ENCODE measurements at regions not wholly inside any gene's neighbourhood (a gene's known extent, or its start where the extent isn't known, plus 50 kb on each side); places are given as distances from the start of the nearest gene placed in this dataset.

DNA sequence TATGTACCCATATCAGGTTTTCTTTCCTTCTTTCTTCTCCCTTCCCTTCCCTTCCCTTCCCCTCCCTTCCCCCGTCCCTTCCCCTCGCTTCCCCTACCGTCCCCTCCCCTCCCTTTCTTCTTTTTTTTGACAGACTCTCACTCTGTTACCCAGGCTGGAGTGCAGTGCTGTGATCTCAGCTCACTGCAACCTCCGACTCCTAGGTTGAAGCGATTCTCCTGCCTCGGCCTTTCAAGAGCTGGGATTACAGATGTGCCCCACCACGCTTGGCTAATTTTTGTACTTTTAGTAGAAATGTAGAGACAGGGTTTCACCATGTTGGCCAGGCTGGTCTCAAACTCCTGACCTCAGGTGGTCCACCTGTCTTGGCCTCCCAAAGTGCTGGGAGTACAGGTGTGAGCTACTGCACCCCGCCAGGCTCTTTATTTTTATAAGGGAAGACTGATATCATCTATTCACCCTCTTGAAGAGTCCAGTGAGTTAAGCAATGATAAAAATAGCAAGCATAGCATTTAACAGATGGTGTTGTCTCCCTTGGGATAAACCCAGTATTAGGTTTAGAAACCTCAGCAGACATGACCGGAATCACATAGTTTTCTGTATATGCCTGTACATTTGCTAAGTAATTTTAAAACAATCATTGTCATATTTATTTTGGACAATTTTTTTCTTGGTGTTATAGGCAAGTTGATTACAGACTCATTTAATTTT, 888.4 kb downstream of the TRIB2 start:
- in situ Hi-C loops (cut with MboI; ENCODE audit: low sequenced_read_pairs in 4 of 4) (no loop called here), intact Hi-C loops (cut with DNase I; ENCODE audit: low total_unique reads) (no loop called here)
- TF ChIP-seq, protein P1, sequence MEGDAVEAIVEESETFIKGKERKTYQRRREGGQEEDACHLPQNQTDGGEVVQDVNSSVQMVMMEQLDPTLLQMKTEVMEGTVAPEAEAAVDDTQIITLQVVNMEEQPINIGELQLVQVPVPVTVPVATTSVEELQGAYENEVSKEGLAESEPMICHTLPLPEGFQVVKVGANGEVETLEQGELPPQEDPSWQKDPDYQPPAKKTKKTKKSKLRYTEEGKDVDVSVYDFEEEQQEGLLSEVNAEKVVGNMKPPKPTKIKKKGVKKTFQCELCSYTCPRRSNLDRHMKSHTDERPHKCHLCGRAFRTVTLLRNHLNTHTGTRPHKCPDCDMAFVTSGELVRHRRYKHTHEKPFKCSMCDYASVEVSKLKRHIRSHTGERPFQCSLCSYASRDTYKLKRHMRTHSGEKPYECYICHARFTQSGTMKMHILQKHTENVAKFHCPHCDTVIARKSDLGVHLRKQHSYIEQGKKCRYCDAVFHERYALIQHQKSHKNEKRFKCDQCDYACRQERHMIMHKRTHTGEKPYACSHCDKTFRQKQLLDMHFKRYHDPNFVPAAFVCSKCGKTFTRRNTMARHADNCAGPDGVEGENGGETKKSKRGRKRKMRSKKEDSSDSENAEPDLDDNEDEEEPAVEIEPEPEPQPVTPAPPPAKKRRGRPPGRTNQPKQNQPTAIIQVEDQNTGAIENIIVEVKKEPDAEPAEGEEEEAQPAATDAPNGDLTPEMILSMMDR (IDR thresholded peaks at IDR 0.05 in 4 of 5, conservative IDR thresholded peaks at IDR 0.05 in 1 of 5): no peak
- Histone ChIP-seq H3K36me3 (no peaks in the 10 kb centered on the region), H3K4me3 (no peak overlapping the region), H3K9me3 (no peaks in the 10 kb centered on the region), H3K27me3 (no peaks in the 10 kb centered on the region), H3K27ac (no peak overlapping the region), H3K4me1 (no peaks in the 10 kb centered on the region)
- ATAC-seq (no peak), DNase-seq (no peak)

DNA sequence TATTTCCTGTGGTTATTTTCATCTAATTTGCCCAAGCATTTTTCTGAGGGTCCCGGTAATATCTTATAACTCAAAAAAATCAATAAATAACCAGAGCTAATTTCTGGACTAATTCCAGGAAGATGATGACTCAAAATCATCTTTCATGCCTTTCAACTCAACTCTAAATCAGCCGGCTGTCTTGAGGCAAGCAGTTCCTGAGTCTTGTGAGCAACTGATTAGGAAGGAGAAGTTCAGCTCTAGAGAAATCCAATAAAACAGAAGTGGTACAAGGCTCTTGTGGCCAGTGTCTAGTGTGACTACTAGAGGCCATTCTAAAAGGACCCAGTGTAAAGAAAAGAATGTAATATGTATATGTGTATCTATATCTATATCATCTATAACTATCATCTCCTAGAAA, 890.4 kb downstream of the TRIB2 start:
- TF ChIP-seq POLR2A (IDR thresholded peaks at IDR 0.05): no peak
- TF ChIP-seq, protein P1 (IDR thresholded peaks at IDR 0.05 in 4 of 5, conservative IDR thresholded peaks at IDR 0.05 in 1 of 5): no peak
- H3K9me3 ChIP-seq: no peaks in the 10 kb centered on the region
- DNase-seq: no peak
- no peaks in the 10 kb centered on the region for H3K27me3 ChIP-seq
- no peaks in the 10 kb centered on the region for H3K36me3 ChIP-seq
- no peak overlapping the region for H3K4me3 ChIP-seq
- intact Hi-C loops (cut with DNase I; ENCODE audit: low total_unique reads): no loop called here
- in situ Hi-C loops (cut with MboI; ENCODE audit: low sequenced_read_pairs in 4 of 4): no loop called here
- H3K4me1 ChIP-seq: no peaks in the 10 kb centered on the region
- no peak for ATAC-seq
- no peak overlapping the region for H3K27ac ChIP-seq

DNA sequence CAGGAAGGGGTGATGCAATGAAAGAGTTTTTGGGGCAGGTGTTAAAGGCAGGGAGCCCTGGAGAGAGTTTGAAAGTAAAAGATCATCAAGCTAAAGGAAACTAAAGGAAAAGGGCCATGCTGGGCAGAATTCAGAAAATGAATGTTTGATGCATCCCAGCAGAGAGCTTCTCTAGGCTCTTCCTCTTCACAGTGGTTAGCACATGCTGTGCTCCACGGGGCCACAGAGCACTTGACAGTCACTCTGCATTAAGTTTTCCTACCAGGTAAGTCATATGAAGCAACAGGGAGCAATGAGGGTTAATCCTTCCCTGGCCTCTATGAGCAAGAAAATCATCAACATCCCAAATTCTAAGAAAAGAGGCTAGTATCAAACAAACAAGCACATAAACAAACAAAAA, 895.2 kb downstream of the TRIB2 start:
- DNase-seq (no peak), ATAC-seq (no peak)
- Histone ChIP-seq H3K9me3 (no peaks in the 10 kb centered on the region), H3K36me3 (no peaks in the 10 kb centered on the region), H3K27ac (no peak overlapping the region), H3K4me3 (no peak overlapping the region), H3K4me1 (no peaks in the 10 kb centered on the region), H3K27me3 (no peaks in the 10 kb centered on the region)
- intact Hi-C loops (cut with DNase I; ENCODE audit: low total_unique reads): no loop called here
- in situ Hi-C loops (cut with MboI; ENCODE audit: low sequenced_read_pairs in 4 of 4): no loop called here
- TF ChIP-seq, protein P1 (IDR thresholded peaks at IDR 0.05 in 4 of 5, conservative IDR thresholded peaks at IDR 0.05 in 1 of 5): no peak
- TF ChIP-seq POLR2A (IDR thresholded peaks at IDR 0.05): no peak

- DNase-seq: no peak
- no peaks in the 10 kb centered on the region for H3K27me3 ChIP-seq
- H3K4me3 ChIP-seq: no peak overlapping the region
- no peak overlapping the region for H3K27ac ChIP-seq
- H3K9me3 ChIP-seq: no peaks in the 10 kb centered on the region
- no peaks in the 10 kb centered on the region for H3K36me3 ChIP-seq
- TF ChIP-seq, protein P1 (IDR thresholded peaks at IDR 0.05 in 4 of 5, conservative IDR thresholded peaks at IDR 0.05 in 1 of 5): no peak
- TF ChIP-seq POLR2A (IDR thresholded peaks at IDR 0.05): no peak
- intact Hi-C loops (cut with DNase I; ENCODE audit: low total_unique reads) (no loop called here), in situ Hi-C loops (cut with MboI; ENCODE audit: low sequenced_read_pairs in 4 of 4) (no loop called here)
- ATAC-seq: no peak
- no peaks in the 10 kb centered on the region for H3K4me1 ChIP-seq
These were observed 899.3 kb downstream of the TRIB2 start for GRCh38 chr2:13616059-13616458.

GRCh38 chr2:13616616-13617015, 899.9 kb downstream of the TRIB2 start:
- TF ChIP-seq, protein P1 (IDR thresholded peaks at IDR 0.05 in 4 of 5, conservative IDR thresholded peaks at IDR 0.05 in 1 of 5): no peak
- no peak for TF ChIP-seq POLR2A (IDR thresholded peaks at IDR 0.05)
- Histone ChIP-seq H3K36me3 (no peaks in the 10 kb centered on the region), H3K9me3 (no peaks in the 10 kb centered on the region), H3K4me1 (no peaks in the 10 kb centered on the region), H3K27ac (no peak overlapping the region), H3K4me3 (no peak overlapping the region), H3K27me3 (no peaks in the 10 kb centered on the region)
- DNase-seq (no peak), ATAC-seq (no peak)
- intact Hi-C loops (cut with DNase I; ENCODE audit: low total_unique reads): no loop called here
- in situ Hi-C loops (cut with MboI; ENCODE audit: low sequenced_read_pairs in 4 of 4): no loop called here

Measured in gastrocnemius medialis (tissue), 4 donors.